GM23338 (cell line): ENCODE measurements at regions not wholly inside any gene's neighbourhood (a gene's known extent, or its start where the extent isn't known, plus 50 kb on each side); places are given as distances from the start of the nearest gene placed in this dataset.

Experiments used
- ATAC-seq: fragments of 200-7000 bp; cut with Tn5 transposase; 3 replicates; pipeline ENCODE4 v1.9.1; 2020
- DNase-seq: peaks from one replicate; pipeline ENCODE4 v3.0.0-alpha.2; 2015; ENCODE audit warnings: low spot score
- H2AFZ ChIP-seq: fragments of 200-600 bp; sonication (generic); 2 replicates; pipeline ENCODE4 v1.8.0; 2016; ENCODE audit warnings: antibody characterized with exemption, mild to moderate bottlenecking, moderate library complexity
- H3F3A ChIP-seq: fragments of 200-600 bp; sonication (generic); replicated peaks from 2 replicates; pipeline ENCODE4 v1.8.0; 2017; ENCODE audit warnings: antibody characterized with exemption, mixed run types, low read depth
- H3K27ac ChIP-seq: fragments of 200-600 bp; sonication (generic); 2 replicates; pipeline ENCODE4 v1.6.1; 2016; ENCODE audit warnings: low read depth
- H3K27me3 ChIP-seq: fragments of 200-600 bp; sonication (generic); 2 replicates; pipeline ENCODE4 v1.8.0; 2016; ENCODE audit warnings: mild to moderate bottlenecking, mixed run types, moderate library complexity; ENCODE audit not compliant: insufficient read depth
- H3K36me3 ChIP-seq: fragments of 200-600 bp; sonication (generic); 2 replicates; pipeline ENCODE4 v1.8.0; 2016; ENCODE audit warnings: mild to moderate bottlenecking; ENCODE audit not compliant: insufficient read depth
- H3K4me1 ChIP-seq: fragments of 200-600 bp; sonication (generic); 2 replicates; pipeline ENCODE4 v1.8.0; 2016; ENCODE audit warnings: mild to moderate bottlenecking, moderate library complexity; ENCODE audit not compliant: insufficient read depth
- H3K4me2 ChIP-seq: fragments of 200-600 bp; sonication (generic); 2 replicates; pipeline ENCODE4 v1.7.1; 2017; ENCODE audit warnings: mixed run types
- H3K4me3 ChIP-seq: fragments of 200-600 bp; sonication (generic); 2 replicates; pipeline ENCODE4 v1.6.1; 2016; ENCODE audit warnings: mixed run types
- H3K79me2 ChIP-seq: fragments of 200-600 bp; sonication (generic); replicated peaks from 2 replicates; pipeline ENCODE4 v1.8.0; 2017; ENCODE audit warnings: mild to moderate bottlenecking; ENCODE audit not compliant: insufficient read depth
- H3K9me2 ChIP-seq: fragments of 200-600 bp; sonication (generic); 2 replicates; pipeline ENCODE4 v1.8.0; 2017; ENCODE audit not compliant: insufficient read depth
- H4K20me1 ChIP-seq: fragments of 200-600 bp; sonication (generic); replicated peaks from 2 replicates; pipeline ENCODE4 v1.8.0; 2017; ENCODE audit warnings: mild to moderate bottlenecking; ENCODE audit not compliant: insufficient read depth
- H3K27ac Mint-ChIP-seq: 2 replicates; pipeline ENCODE4 v1.8.0; 2020; ENCODE audit warnings: inconsistent platforms, mild to moderate bottlenecking, moderate library complexity, mixed read lengths
- H3K27me3 Mint-ChIP-seq: 3 replicates; pipeline ENCODE4 v1.8.0; 2022; ENCODE audit warnings: low read depth, mild to moderate bottlenecking, moderate library complexity, mixed read lengths, inconsistent platforms; ENCODE audit not compliant: insufficient read depth, poor library complexity
- H3K36me3 Mint-ChIP-seq: 3 replicates; pipeline ENCODE4 v1.8.0; 2021; ENCODE audit warnings: low read depth, mild to moderate bottlenecking, inconsistent platforms, moderate library complexity, mixed read lengths
- H3K4me1 Mint-ChIP-seq: 3 replicates; pipeline ENCODE4 v1.8.0; 2020; ENCODE audit warnings: mild to moderate bottlenecking, inconsistent platforms, mixed read lengths
- H3K4me3 Mint-ChIP-seq: 3 replicates; pipeline ENCODE4 v1.8.0; 2021; ENCODE audit warnings: moderate library complexity, mild to moderate bottlenecking, inconsistent platforms, mixed read lengths
- H3K9me3 Mint-ChIP-seq: 3 replicates; pipeline ENCODE4 v1.8.0; 2020; ENCODE audit warnings: moderate library complexity, mild to moderate bottlenecking, inconsistent platforms, mixed read lengths
- CREB1 ChIP-seq: fragments of 250-450 bp; sonication (Bioruptor Pico); IDR thresholded peaks from 2 replicates; pipeline ENCODE4 v1.5.0; 2020; ENCODE audit warnings: low read depth, mild to moderate bottlenecking, moderate library complexity
- EZH2 ChIP-seq: fragments of 200-600 bp; sonication (generic); IDR thresholded peaks from one replicate; pipeline ENCODE4 v1.8.0; 2017; ENCODE audit warnings: antibody characterized with exemption, mild to moderate bottlenecking, low read depth; ENCODE audit not compliant: unreplicated experiment
- EZH2phosphoT487 ChIP-seq: fragments of 200-600 bp; sonication (generic); IDR thresholded peaks from one replicate; pipeline ENCODE4 v1.8.1; 2018; ENCODE audit warnings: antibody characterized with exemption; ENCODE audit not compliant: unreplicated experiment
- JUNB ChIP-seq: IDR thresholded peaks from one replicate; pipeline ENCODE4 v1.6.1; 2016; ENCODE audit warnings: antibody characterized with exemption; ENCODE audit not compliant: unreplicated experiment
- NANOG ChIP-seq: IDR thresholded peaks from 2 replicates; pipeline ENCODE4 v1.6.1; 2016; ENCODE audit warnings: antibody characterized with exemption, borderline replicate concordance
- POLR2AphosphoS5 ChIP-seq: IDR thresholded peaks from 2 replicates; pipeline ENCODE4 v1.6.1; 2016; ENCODE audit warnings: antibody characterized with exemption, low read depth
- STAT1 ChIP-seq: IDR thresholded peaks from one replicate; pipeline ENCODE4 v1.6.1; 2016; ENCODE audit warnings: antibody characterized with exemption; ENCODE audit not compliant: unreplicated experiment
- ZNF114 ChIP-seq: fragments of 250-450 bp; sonication (Bioruptor Pico); IDR thresholded peaks from 2 replicates; pipeline ENCODE4 v1.5.0; 2020; ENCODE audit warnings: mild to moderate bottlenecking, moderate library complexity
- ZNF331 ChIP-seq: fragments of 250-450 bp; sonication (Bioruptor Pico); IDR thresholded peaks from 2 replicates; pipeline ENCODE4 v1.5.0; 2020; ENCODE audit warnings: low read depth, mild to moderate bottlenecking, moderate library complexity
- TF ChIP-seq, protein P1 (sequence below): fragments of 250-450 bp; sonication (Bioruptor Pico); IDR thresholded peaks from 2 replicates; pipeline ENCODE4 v1.5.0; 2020; ENCODE audit warnings: mild to moderate bottlenecking, moderate library complexity
- TF ChIP-seq, protein P2 (sequence below), 2 experiments: fragments of 200-600 bp in 1 of 2; sonication (generic) in 1 of 2; conservative IDR thresholded peaks; 2 replicates each; pipeline versions ENCODE4 v1.5.1 to v1.6.1; 2016 to 2017; ENCODE audit warnings: antibody characterized with exemption in 2 of 2, low read depth in 2 of 2, mild to moderate bottlenecking in 2 of 2, moderate library complexity in 1 of 2
- TF ChIP-seq, protein P3 (sequence below): IDR thresholded peaks from one replicate; pipeline ENCODE4 v1.6.1; 2018; ENCODE audit warnings: antibody characterized with exemption; ENCODE audit not compliant: unreplicated experiment
- TF ChIP-seq, protein P4 (sequence below): IDR thresholded peaks from 2 replicates; pipeline ENCODE4 v1.6.1; 2016; ENCODE audit warnings: antibody characterized with exemption

DNA sequence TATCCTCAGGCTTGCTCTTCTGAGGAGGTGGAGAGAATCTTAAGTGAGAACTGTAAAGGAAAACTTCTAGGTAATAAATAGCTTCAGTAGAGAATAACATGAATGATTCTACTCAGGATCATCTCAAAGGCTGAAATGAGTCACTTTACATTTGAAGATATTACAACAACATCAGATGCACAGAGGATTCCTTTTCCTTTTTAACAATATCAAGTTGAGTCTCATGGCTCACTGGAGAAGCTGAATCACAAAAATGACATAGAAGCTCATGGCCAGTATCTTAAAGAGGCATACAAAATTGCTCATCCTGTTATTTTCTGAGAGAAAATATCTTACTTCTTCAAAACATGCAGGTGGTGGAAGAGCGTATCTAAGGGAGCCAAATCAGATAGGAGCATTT is 72.5 kb upstream of the EMCN start:
- TF ChIP-seq, protein P1, sequence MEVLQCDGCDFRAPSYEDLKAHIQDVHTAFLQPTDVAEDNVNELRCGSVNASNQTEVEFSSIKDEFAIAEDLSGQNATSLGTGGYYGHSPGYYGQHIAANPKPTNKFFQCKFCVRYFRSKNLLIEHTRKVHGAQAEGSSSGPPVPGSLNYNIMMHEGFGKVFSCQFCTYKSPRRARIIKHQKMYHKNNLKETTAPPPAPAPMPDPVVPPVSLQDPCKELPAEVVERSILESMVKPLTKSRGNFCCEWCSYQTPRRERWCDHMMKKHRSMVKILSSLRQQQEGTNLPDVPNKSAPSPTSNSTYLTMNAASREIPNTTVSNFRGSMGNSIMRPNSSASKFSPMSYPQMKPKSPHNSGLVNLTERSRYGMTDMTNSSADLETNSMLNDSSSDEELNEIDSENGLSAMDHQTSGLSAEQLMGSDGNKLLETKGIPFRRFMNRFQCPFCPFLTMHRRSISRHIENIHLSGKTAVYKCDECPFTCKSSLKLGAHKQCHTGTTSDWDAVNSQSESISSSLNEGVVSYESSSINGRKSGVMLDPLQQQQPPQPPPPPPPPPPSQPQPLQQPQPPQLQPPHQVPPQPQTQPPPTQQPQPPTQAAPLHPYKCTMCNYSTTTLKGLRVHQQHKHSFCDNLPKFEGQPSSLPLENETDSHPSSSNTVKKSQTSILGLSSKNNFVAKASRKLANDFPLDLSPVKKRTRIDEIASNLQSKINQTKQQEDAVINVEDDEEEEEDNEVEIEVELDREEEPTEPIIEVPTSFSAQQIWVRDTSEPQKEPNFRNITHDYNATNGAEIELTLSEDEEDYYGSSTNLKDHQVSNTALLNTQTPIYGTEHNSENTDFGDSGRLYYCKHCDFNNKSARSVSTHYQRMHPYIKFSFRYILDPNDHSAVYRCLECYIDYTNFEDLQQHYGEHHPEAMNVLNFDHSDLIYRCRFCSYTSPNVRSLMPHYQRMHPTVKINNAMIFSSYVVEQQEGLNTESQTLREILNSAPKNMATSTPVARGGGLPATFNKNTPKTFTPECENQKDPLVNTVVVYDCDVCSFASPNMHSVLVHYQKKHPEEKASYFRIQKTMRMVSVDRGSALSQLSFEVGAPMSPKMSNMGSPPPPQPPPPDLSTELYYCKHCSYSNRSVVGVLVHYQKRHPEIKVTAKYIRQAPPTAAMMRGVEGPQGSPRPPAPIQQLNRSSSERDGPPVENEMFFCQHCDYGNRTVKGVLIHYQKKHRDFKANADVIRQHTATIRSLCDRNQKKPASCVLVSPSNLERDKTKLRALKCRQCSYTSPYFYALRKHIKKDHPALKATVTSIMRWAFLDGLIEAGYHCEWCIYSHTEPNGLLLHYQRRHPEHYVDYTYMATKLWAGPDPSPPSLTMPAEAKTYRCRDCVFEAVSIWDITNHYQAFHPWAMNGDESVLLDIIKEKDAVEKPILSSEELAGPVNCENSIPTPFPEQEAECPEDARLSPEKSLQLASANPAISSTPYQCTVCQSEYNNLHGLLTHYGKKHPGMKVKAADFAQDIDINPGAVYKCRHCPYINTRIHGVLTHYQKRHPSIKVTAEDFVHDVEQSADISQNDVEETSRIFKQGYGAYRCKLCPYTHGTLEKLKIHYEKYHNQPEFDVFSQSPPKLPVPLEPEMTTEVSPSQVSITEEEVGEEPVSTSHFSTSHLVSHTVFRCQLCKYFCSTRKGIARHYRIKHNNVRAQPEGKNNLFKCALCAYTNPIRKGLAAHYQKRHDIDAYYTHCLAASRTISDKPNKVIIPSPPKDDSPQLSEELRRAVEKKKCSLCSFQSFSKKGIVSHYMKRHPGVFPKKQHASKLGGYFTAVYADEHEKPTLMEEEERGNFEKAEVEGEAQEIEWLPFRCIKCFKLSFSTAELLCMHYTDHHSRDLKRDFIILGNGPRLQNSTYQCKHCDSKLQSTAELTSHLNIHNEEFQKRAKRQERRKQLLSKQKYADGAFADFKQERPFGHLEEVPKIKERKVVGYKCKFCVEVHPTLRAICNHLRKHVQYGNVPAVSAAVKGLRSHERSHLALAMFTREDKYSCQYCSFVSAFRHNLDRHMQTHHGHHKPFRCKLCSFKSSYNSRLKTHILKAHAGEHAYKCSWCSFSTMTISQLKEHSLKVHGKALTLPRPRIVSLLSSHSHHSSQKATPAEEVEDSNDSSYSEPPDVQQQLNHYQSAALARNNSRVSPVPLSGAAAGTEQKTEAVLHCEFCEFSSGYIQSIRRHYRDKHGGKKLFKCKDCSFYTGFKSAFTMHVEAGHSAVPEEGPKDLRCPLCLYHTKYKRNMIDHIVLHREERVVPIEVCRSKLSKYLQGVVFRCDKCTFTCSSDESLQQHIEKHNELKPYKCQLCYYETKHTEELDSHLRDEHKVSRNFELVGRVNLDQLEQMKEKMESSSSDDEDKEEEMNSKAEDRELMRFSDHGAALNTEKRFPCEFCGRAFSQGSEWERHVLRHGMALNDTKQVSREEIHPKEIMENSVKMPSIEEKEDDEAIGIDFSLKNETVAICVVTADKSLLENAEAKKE (CRISPR knock-in tag): no peak
- TF ChIP-seq, protein P2, sequence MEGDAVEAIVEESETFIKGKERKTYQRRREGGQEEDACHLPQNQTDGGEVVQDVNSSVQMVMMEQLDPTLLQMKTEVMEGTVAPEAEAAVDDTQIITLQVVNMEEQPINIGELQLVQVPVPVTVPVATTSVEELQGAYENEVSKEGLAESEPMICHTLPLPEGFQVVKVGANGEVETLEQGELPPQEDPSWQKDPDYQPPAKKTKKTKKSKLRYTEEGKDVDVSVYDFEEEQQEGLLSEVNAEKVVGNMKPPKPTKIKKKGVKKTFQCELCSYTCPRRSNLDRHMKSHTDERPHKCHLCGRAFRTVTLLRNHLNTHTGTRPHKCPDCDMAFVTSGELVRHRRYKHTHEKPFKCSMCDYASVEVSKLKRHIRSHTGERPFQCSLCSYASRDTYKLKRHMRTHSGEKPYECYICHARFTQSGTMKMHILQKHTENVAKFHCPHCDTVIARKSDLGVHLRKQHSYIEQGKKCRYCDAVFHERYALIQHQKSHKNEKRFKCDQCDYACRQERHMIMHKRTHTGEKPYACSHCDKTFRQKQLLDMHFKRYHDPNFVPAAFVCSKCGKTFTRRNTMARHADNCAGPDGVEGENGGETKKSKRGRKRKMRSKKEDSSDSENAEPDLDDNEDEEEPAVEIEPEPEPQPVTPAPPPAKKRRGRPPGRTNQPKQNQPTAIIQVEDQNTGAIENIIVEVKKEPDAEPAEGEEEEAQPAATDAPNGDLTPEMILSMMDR (conservative IDR thresholded peaks at IDR 0.05; ENCODE audit: low read depth in 2 of 2): no peak
- TF ChIP-seq, protein P3, sequence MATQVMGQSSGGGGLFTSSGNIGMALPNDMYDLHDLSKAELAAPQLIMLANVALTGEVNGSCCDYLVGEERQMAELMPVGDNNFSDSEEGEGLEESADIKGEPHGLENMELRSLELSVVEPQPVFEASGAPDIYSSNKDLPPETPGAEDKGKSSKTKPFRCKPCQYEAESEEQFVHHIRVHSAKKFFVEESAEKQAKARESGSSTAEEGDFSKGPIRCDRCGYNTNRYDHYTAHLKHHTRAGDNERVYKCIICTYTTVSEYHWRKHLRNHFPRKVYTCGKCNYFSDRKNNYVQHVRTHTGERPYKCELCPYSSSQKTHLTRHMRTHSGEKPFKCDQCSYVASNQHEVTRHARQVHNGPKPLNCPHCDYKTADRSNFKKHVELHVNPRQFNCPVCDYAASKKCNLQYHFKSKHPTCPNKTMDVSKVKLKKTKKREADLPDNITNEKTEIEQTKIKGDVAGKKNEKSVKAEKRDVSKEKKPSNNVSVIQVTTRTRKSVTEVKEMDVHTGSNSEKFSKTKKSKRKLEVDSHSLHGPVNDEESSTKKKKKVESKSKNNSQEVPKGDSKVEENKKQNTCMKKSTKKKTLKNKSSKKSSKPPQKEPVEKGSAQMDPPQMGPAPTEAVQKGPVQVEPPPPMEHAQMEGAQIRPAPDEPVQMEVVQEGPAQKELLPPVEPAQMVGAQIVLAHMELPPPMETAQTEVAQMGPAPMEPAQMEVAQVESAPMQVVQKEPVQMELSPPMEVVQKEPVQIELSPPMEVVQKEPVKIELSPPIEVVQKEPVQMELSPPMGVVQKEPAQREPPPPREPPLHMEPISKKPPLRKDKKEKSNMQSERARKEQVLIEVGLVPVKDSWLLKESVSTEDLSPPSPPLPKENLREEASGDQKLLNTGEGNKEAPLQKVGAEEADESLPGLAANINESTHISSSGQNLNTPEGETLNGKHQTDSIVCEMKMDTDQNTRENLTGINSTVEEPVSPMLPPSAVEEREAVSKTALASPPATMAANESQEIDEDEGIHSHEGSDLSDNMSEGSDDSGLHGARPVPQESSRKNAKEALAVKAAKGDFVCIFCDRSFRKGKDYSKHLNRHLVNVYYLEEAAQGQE: no peak
- TF ChIP-seq NANOG: no peak
- TF ChIP-seq EZH2phosphoT487: no peak
- TF ChIP-seq STAT1: no peak
- TF ChIP-seq POLR2AphosphoS5: no peak
- TF ChIP-seq ZNF114 (CRISPR knock-in tag): no peak
- no peak for TF ChIP-seq CREB1 (CRISPR knock-in tag)
- no peak for TF ChIP-seq EZH2
- no peak for TF ChIP-seq ZNF331 (CRISPR knock-in tag)
- no peak for TF ChIP-seq JUNB
- TF ChIP-seq, protein P4, sequence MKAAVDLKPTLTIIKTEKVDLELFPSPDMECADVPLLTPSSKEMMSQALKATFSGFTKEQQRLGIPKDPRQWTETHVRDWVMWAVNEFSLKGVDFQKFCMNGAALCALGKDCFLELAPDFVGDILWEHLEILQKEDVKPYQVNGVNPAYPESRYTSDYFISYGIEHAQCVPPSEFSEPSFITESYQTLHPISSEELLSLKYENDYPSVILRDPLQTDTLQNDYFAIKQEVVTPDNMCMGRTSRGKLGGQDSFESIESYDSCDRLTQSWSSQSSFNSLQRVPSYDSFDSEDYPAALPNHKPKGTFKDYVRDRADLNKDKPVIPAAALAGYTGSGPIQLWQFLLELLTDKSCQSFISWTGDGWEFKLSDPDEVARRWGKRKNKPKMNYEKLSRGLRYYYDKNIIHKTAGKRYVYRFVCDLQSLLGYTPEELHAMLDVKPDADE: no peak
- Histone ChIP-seq H3K4me1 (peaks cover 7% of the 10 kb centered on the region; the same call in 1 of the 2 replicates), H3K36me3 (no peaks in the 10 kb centered on the region), H3K4me3 (no peak overlapping the region), H3K27ac (no peak overlapping the region), H2AFZ (no peak overlapping the region), H3K79me2 (no peaks in the 10 kb centered on the region), H3F3A (no peaks in the 10 kb centered on the region), H3K4me2 (no peak overlapping the region), H3K9me2 (no peaks in the 10 kb centered on the region), H3K27me3 (no peaks in the 10 kb centered on the region), H4K20me1 (no peaks in the 10 kb centered on the region)
- Mint-ChIP-seq H3K9me3 (no peaks in the 10 kb centered on the region), H3K4me1 (no peaks in the 10 kb centered on the region), H3K27me3 (no peaks in the 10 kb centered on the region), H3K4me3 (no peak overlapping the region), H3K27ac (no peak overlapping the region), H3K36me3 (no peaks in the 10 kb centered on the region)
- no peak for ATAC-seq
- DNase-seq: no peak
